Hypothalamus (tissue), 51 donors: ENCODE measurements at regions not wholly inside any gene's neighbourhood (a gene's known extent, or its start where the extent isn't known, plus 50 kb on each side); places are given as distances from the start of the nearest gene placed in this dataset.
"Not testable (repeated sequence)": the region's sequence is repeated elsewhere in the genome, so short reads cannot be mapped to it uniquely, and the experiment has no call there.

Experiments
- DNase-seq, 51 donors: peaks; one replicate each; lab custom pipeline; 2025; lab: John Stamatoyannopoulos, UW

- DNase-seq: no peak
These were observed 59.3 kb downstream of the OXGR1 start for GRCh38 chr13:96934889-96935489.

- DNase-seq: no peak
These were observed 68.2 kb downstream of the OXGR1 start for GRCh38 chr13:96925916-96926628.

GRCh38 chr13:96925477-96925876 lies 68.8 kb downstream of the OXGR1 start:
- no peak for DNase-seq

- not testable (repeated sequence) for DNase-seq
These were observed 75.2 kb downstream of the OXGR1 start for GRCh38 chr13:96918861-96919631.

- DNase-seq: no peak
These were observed 90.0 kb downstream of the OXGR1 start for GRCh38 chr13:96904232-96904631.

- no peak for DNase-seq
These were observed 91.2 kb downstream of the OXGR1 start for GRCh38 chr13:96903085-96903484.

- no peak for DNase-seq
These were observed 93.3 kb downstream of the OXGR1 start for GRCh38 chr13:96900986-96901385.

- no peak for DNase-seq
These were observed 94.3 kb downstream of the OXGR1 start for GRCh38 chr13:96899946-96900345.

GRCh38 chr13:96898646-96899254 lies 95.5 kb downstream of the OXGR1 start:
- peak in 34 of 51 donors; percentile 0 to 66 (median 14) for DNase-seq

- no peak for DNase-seq
These were observed 96.1 kb downstream of the OXGR1 start for GRCh38 chr13:96898212-96898611.
